WERI-Rb-1 (cell line): ENCODE measurements at regions not wholly inside any gene's neighbourhood (a gene's known extent, or its start where the extent isn't known, plus 50 kb on each side); places are given as distances from the start of the nearest gene placed in this dataset.
"Not testable (repeated sequence)": the region's sequence is repeated elsewhere in the genome, so short reads cannot be mapped to it uniquely, and the experiment has no call there.

ENCODE experiments used
- DNase-seq: peaks from one replicate; pipeline ENCODE4 v3.0.0-alpha.2; 2020
- H3K27ac ChIP-seq: fragments of 250-450 bp; sonication (Bioruptor Pico); 2 replicates; pipeline ENCODE4 v1.5.1; 2020; ENCODE audit warnings: mild to moderate bottlenecking, moderate library complexity
- H3K27me3 ChIP-seq: fragments of 250-450 bp; sonication (Bioruptor Pico); 2 replicates; pipeline ENCODE4 v1.5.1; 2021; ENCODE audit warnings: mild to moderate bottlenecking, low read depth, moderate library complexity; ENCODE audit not compliant: insufficient read depth, severe bottlenecking
- H3K36me3 ChIP-seq: fragments of 250-450 bp; sonication (Bioruptor Pico); 2 replicates; pipeline ENCODE4 v1.5.1; 2020; ENCODE audit warnings: mild to moderate bottlenecking, moderate library complexity
- H3K4me3 ChIP-seq: 2 replicates; pipeline ENCODE4 v1.5.1; 2011; ENCODE audit warnings: low read depth, mild to moderate bottlenecking, control low read depth, low read length
- H3K9me3 ChIP-seq: fragments of 250-450 bp; sonication (Bioruptor Pico); 2 replicates; pipeline ENCODE4 v1.5.1; 2021; ENCODE audit warnings: mild to moderate bottlenecking, moderate library complexity; ENCODE audit not compliant: severe bottlenecking
- CTCF ChIP-seq: IDR thresholded peaks from 2 replicates; pipeline ENCODE4 v1.5.1; 2011; ENCODE audit warnings: low read depth, mild to moderate bottlenecking, control low read depth, inconsistent platforms, low read length

- peaks cover 2% of the 10 kb centered on the region for H3K27me3 ChIP-seq
- no peak for DNase-seq
- H3K4me3 ChIP-seq = no peak overlapping the region
- no peaks in the 10 kb centered on the region for H3K36me3 ChIP-seq
- H3K9me3 ChIP-seq = no peaks in the 10 kb centered on the region
- no peak overlapping the region for H3K27ac ChIP-seq
- no peak for TF ChIP-seq CTCF
Measured at GRCh38 chr4:108433832-108434231, 186.5 kb upstream of the RPL34 start.

GRCh38 chr4:108433394-108433793, 187.0 kb upstream of the RPL34 start:
- not testable (repeated sequence) for H3K36me3 ChIP-seq, DNase-seq, H3K4me3 ChIP-seq, H3K27me3 ChIP-seq, H3K27ac ChIP-seq, H3K9me3 ChIP-seq

- H3K4me3 ChIP-seq = no peak overlapping the region
- H3K27me3 ChIP-seq = no peaks in the 10 kb centered on the region
- no peaks in the 10 kb centered on the region for H3K36me3 ChIP-seq
- H3K9me3 ChIP-seq = no peaks in the 10 kb centered on the region
- H3K27ac ChIP-seq = no peak overlapping the region
- TF ChIP-seq CTCF = no peak
- no peak for DNase-seq
Measured at GRCh38 chr4:108432418-108432817, 188.0 kb upstream of the RPL34 start.

GRCh38 chr4:108431986-108432385, 188.4 kb upstream of the RPL34 start:
- no peak for TF ChIP-seq CTCF
- H3K9me3 ChIP-seq = no peaks in the 10 kb centered on the region
- no peak overlapping the region for H3K27ac ChIP-seq

GRCh38 chr4:108430921-108431320, 189.5 kb upstream of the RPL34 start:
- DNase-seq = no peak
- Histone ChIP-seq H3K36me3 (no peaks in the 10 kb centered on the region), H3K27ac (no peak overlapping the region), H3K27me3 (no peaks in the 10 kb centered on the region), H3K9me3 (no peaks in the 10 kb centered on the region), H3K4me3 (no peak overlapping the region)
- TF ChIP-seq CTCF = no peak

More at GRCh38 chr4:108431986-108432385, 188.4 kb upstream of the RPL34 start:
- H3K27me3 ChIP-seq = no peaks in the 10 kb centered on the region
- no peaks in the 10 kb centered on the region for H3K36me3 ChIP-seq
- no peak for DNase-seq
- no peak overlapping the region for H3K4me3 ChIP-seq

GRCh38 chr4:108429662-108430061, 190.7 kb upstream of the RPL34 start:
- H3K9me3 ChIP-seq = no peaks in the 10 kb centered on the region
- H3K36me3 ChIP-seq = no peaks in the 10 kb centered on the region
- no peak for DNase-seq
- TF ChIP-seq CTCF = no peak
- no peak overlapping the region for H3K4me3 ChIP-seq
- H3K27ac ChIP-seq = no peak overlapping the region
- H3K27me3 ChIP-seq = no peaks in the 10 kb centered on the region
